Ovary (tissue), 3 donors: ENCODE measurements at regions not wholly inside any gene's neighbourhood (a gene's known extent, or its start where the extent isn't known, plus 50 kb on each side); places are given as distances from the start of the nearest gene placed in this dataset.

ENCODE experiments used
- CTCF ChIP-seq, 3 donors: fragments of 450-650 bp in 2 of 3; fragments of 200-600 bp in 1 of 3; IDR thresholded peaks; one replicate each; pipeline versions ENCODE4 v1.5.1 to v1.8.0; 2016 to 2022; ENCODE audit warnings: antibody characterized with exemption in 3 of 3, mild to moderate bottlenecking in 1 of 3
- EP300 ChIP-seq: sonication (generic); formaldehyde crosslinking; IDR thresholded peaks from one replicate; pipeline ENCODE4 v1.6.1; 2017; ENCODE audit warnings: antibody characterized with exemption
- POLR2A ChIP-seq: fragments of 450-650 bp; IDR thresholded peaks from one replicate; pipeline ENCODE4 v1.6.1; 2017; ENCODE audit warnings: antibody characterized with exemption, mild to moderate bottlenecking, moderate library complexity
- donor health status: DM: no; HTN: no; CAD: no.

GRCh38 chr4:184280137-184280536 is 62.5 kb upstream of the ENPP6 start:
- TF ChIP-seq CTCF (IDR thresholded peaks at IDR 0.05): no peak
- no peak for TF ChIP-seq POLR2A
- TF ChIP-seq EP300: no peak
